ENCODE measurements at regions not wholly inside any gene's neighbourhood (a gene's known extent, or its start where the extent isn't known, plus 50 kb on each side); places are given as distances from the start of the nearest gene placed in this dataset.

DNA sequence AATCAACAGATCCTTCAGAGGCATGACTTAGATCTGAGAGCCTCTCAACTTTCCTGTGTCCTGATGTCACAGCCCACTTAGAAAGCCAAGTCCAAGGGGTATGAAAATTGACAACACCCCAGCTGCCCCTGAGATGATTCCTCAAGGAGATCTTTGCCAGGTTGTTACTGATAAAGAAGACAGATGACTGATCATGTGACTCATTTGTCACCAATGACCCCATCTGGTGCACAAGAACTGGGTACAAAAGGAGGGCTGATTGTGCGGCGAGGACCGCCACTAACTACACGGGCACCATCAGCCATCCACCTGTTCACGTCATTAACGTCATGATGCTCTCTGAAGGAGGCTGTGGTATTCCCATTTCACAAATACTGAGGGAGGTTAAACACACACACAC, 583.2 kb upstream of the KLF4 start:
- TF ChIP-seq, protein P1, sequence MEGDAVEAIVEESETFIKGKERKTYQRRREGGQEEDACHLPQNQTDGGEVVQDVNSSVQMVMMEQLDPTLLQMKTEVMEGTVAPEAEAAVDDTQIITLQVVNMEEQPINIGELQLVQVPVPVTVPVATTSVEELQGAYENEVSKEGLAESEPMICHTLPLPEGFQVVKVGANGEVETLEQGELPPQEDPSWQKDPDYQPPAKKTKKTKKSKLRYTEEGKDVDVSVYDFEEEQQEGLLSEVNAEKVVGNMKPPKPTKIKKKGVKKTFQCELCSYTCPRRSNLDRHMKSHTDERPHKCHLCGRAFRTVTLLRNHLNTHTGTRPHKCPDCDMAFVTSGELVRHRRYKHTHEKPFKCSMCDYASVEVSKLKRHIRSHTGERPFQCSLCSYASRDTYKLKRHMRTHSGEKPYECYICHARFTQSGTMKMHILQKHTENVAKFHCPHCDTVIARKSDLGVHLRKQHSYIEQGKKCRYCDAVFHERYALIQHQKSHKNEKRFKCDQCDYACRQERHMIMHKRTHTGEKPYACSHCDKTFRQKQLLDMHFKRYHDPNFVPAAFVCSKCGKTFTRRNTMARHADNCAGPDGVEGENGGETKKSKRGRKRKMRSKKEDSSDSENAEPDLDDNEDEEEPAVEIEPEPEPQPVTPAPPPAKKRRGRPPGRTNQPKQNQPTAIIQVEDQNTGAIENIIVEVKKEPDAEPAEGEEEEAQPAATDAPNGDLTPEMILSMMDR (IDR thresholded peaks at IDR 0.05; ENCODE audit: extremely low read depth in 1 of 2, insufficient read depth in 1 of 2, low read depth in 1 of 2, low read length in 2 of 2): no peak
- TF ChIP-seq EZH2 (IDR thresholded peaks at IDR 0.05; ENCODE audit: borderline replicate concordance, low read depth, low read length, severe bottlenecking) (no peak), MYC (IDR thresholded peaks at IDR 0.05; ENCODE audit: low read depth, low read length) (no peak), JUN (IDR thresholded peaks at IDR 0.05; ENCODE audit: borderline replicate concordance, insufficient read depth, insufficient read length, low read depth) (no peak), POLR2A (IDR thresholded peaks at IDR 0.05; ENCODE audit: low read depth, low read length) (no peak)
- TF ChIP-seq, protein P2, sequence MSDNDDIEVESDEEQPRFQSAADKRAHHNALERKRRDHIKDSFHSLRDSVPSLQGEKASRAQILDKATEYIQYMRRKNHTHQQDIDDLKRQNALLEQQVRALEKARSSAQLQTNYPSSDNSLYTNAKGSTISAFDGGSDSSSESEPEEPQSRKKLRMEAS (IDR thresholded peaks at IDR 0.05; ENCODE audit: insufficient read depth, insufficient read length): no peak

Measured in endothelial cell of umbilical vein (primary cell).